DOHH2 (cell line): ENCODE measurements at regions not wholly inside any gene's neighbourhood (a gene's known extent, or its start where the extent isn't known, plus 50 kb on each side); places are given as distances from the start of the nearest gene placed in this dataset.

ENCODE experiments used
- CTCF ChIP-seq: fragments of 200-600 bp; sonication (generic); IDR thresholded peaks from one replicate; pipeline ENCODE4 v1.5.1; 2014; ENCODE audit warnings: antibody characterized with exemption, mild to moderate bottlenecking, low read depth, low read length; ENCODE audit not compliant: poor library complexity, severe bottlenecking
- EZH2phosphoT487 ChIP-seq: fragments of 200-600 bp; sonication (generic); IDR thresholded peaks from 2 replicates; pipeline ENCODE4 v1.6.1; 2017; ENCODE audit warnings: borderline replicate concordance, mild to moderate bottlenecking, antibody characterized with exemption, low read length, moderate library complexity, mixed read lengths

DNA sequence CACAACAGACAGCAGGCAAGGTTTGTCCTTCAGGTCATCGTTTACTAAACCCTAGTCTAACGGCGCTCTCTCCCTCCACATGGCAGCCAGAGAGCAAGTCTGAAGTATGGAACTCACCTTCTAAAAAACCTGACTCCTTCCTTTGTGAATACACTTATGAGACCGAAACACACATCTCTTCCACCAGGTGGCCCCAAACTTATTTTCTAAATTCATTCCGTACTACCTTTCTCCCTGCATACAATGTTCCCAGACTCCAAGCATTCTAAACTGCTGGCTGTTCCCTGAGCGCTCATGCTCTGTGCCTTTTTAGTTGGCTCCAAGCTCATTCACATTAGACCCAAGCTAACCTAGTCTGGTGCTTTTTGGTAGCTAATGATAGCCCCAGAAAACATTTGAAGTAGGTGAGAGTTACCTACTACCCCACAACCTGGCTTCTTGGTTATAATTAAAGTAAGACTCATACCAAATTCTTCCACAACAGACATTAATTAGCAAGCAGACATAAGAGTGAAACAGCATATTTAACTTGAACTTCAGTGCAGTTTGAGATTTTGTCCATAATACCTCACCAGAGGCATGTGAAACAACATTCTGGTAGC lies 67.6 kb upstream of the DCLK2 start:
- TF ChIP-seq CTCF, result peak; percentile 57
- TF ChIP-seq EZH2phosphoT487, result no peak
